Naive B cell (primary cell): ENCODE measurements at regions not wholly inside any gene's neighbourhood (a gene's known extent, or its start where the extent isn't known, plus 50 kb on each side); places are given as distances from the start of the nearest gene placed in this dataset.

Experiments used
- ATAC-seq, 2 donors: fragments of 150-1000 bp; cut with Tn5 transposase; 2 replicates each; pipeline ENCODE4 v1.10.0; 2021; ENCODE audit warnings: low read depth in 2 of 2, mild to moderate bottlenecking in 2 of 2, moderate library complexity in 2 of 2
- DNase-seq: peaks from one replicate; pipeline ENCODE4 v3.0.0; 2022
- H3K27ac Mint-ChIP-seq, 6 donors: one replicate each; pipeline ENCODE4 v1.8.0; 2020 to 2022; ENCODE audit warnings: mild to moderate bottlenecking in 6 of 6, mixed read lengths in 6 of 6, moderate library complexity in 5 of 6, inconsistent platforms in 2 of 6
- H3K27me3 Mint-ChIP-seq, 3 donors: one replicate each; pipeline ENCODE4 v1.8.0; 2021 to 2022; ENCODE audit warnings: mixed read lengths in 3 of 3, mild to moderate bottlenecking in 1 of 3
- H3K36me3 Mint-ChIP-seq, 2 donors: one replicate each; pipeline ENCODE4 v1.8.0; 2020 to 2022; ENCODE audit warnings: mixed read lengths in 2 of 2, inconsistent platforms in 1 of 2, mild to moderate bottlenecking in 1 of 2
- H3K4me1 Mint-ChIP-seq, 3 donors: one replicate each; pipeline ENCODE4 v1.8.0; 2020 to 2022; ENCODE audit warnings: mixed read lengths in 3 of 3, inconsistent platforms in 1 of 3, mild to moderate bottlenecking in 1 of 3, moderate library complexity in 1 of 3
- H3K4me3 Mint-ChIP-seq, 8 donors: one replicate each; pipeline ENCODE4 v1.8.0; 2020 to 2022; ENCODE audit warnings: mild to moderate bottlenecking in 8 of 8, mixed read lengths in 8 of 8, moderate library complexity in 8 of 8, inconsistent platforms in 2 of 8
- H3K9me3 Mint-ChIP-seq, 7 donors: one replicate each; pipeline ENCODE4 v1.8.0; 2020 to 2022; ENCODE audit warnings: mixed read lengths in 7 of 7, mild to moderate bottlenecking in 5 of 7, inconsistent platforms in 2 of 7, moderate library complexity in 1 of 7

DNA sequence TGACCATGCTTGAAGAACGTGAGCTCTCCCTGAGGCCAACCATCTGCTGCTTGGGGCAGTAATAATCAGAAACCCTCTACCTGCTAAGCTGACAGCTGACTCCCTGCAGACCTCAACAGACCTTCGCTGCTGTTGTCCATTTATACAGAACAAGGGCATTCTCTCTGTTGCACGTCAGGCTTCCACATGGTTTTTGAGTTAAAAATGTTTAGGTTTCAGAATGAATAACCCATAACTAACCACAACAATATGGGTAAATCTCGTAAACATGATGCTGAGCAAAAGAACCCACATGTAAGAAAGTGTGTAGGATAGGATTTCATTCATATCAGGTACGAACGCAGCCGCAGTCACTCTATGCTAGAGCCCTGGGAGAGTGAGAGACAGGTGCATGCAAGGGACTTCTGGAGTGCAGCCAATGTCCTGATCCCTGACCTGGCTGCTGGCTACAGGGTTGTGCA lies 348.5 kb downstream of the MED10 start:
- H3K27me3 Mint-ChIP-seq: no peaks in the 10 kb centered on the region
- no peak overlapping the region for H3K4me3 Mint-ChIP-seq
- H3K9me3 Mint-ChIP-seq: peaks cover 0 to 11% (median 2%) of the 10 kb centered on the region in 7 donors
- DNase-seq (no peak), ATAC-seq (no peak)
- peak overlapping the region in 1 of 6 donors; percentile 8 for H3K27ac Mint-ChIP-seq
- H3K36me3 Mint-ChIP-seq: no peaks in the 10 kb centered on the region
- no peaks in the 10 kb centered on the region for H3K4me1 Mint-ChIP-seq

GRCh38 chr5:6026766-6027406 lies 351.5 kb downstream of the MED10 start:
- no peak overlapping the region for H3K4me3 Mint-ChIP-seq
- ATAC-seq (no peak), DNase-seq (no peak)
- H3K27me3 Mint-ChIP-seq: no peaks in the 10 kb centered on the region
- no peaks in the 10 kb centered on the region for H3K4me1 Mint-ChIP-seq
- no peaks in the 10 kb centered on the region for H3K36me3 Mint-ChIP-seq
- H3K9me3 Mint-ChIP-seq: peaks cover 0 to 8% (median under 1%) of the 10 kb centered on the region in 7 donors
- no peak overlapping the region for H3K27ac Mint-ChIP-seq

DNA sequence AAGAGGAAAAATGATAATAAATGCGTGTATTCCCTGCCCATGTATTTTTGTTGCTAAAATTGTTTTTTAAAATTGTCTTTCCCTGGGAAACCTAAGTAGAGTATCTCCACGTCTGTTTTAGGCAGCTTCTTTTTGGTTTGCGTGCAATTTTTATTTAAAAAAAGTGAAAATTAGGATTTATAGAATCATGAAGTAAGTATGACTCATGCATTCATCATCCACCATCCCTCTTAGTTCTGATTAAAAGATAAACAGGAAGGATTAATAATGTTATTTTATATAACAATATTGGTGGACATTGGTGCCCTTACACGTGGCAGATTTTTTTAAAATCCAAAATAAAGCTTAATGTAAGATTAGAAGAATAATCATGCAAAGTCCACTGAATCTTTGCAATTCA lies 358.7 kb downstream of the MED10 start:
- H3K4me1 Mint-ChIP-seq: no peaks in the 10 kb centered on the region
- no peak for ATAC-seq
- no peaks in the 10 kb centered on the region for H3K9me3 Mint-ChIP-seq
- no peaks in the 10 kb centered on the region for H3K36me3 Mint-ChIP-seq
- DNase-seq: no peak
- no peak overlapping the region for H3K27ac Mint-ChIP-seq
- H3K4me3 Mint-ChIP-seq: no peak overlapping the region
- H3K27me3 Mint-ChIP-seq: no peaks in the 10 kb centered on the region

GRCh38 chr5:6013506-6013905 lies 364.8 kb downstream of the MED10 start:
- no peak overlapping the region for H3K27ac Mint-ChIP-seq
- no peaks in the 10 kb centered on the region for H3K4me1 Mint-ChIP-seq
- peaks cover 0 to 21% (median 6%) of the 10 kb centered on the region in 7 donors for H3K9me3 Mint-ChIP-seq
- H3K36me3 Mint-ChIP-seq: no peaks in the 10 kb centered on the region
- peaks cover 0 to 3% (median 0%) of the 10 kb centered on the region in 3 donors for H3K27me3 Mint-ChIP-seq
- DNase-seq: no peak
- ATAC-seq: no peak
- no peak overlapping the region for H3K4me3 Mint-ChIP-seq

GRCh38 chr5:6011199-6011598 lies 367.1 kb downstream of the MED10 start:
- Mint-ChIP-seq H3K4me1 (no peaks in the 10 kb centered on the region), H3K27ac (no peak overlapping the region), H3K4me3 (peak overlapping the region in 1 of 8 donors; percentile 71), H3K27me3 (peaks cover 0 to 3% (median 0%) of the 10 kb centered on the region in 3 donors), H3K36me3 (no peaks in the 10 kb centered on the region), H3K9me3 (peaks cover 0 to 21% (median 8%) of the 10 kb centered on the region in 7 donors)
- DNase-seq (no peak), ATAC-seq (no peak)

DNA sequence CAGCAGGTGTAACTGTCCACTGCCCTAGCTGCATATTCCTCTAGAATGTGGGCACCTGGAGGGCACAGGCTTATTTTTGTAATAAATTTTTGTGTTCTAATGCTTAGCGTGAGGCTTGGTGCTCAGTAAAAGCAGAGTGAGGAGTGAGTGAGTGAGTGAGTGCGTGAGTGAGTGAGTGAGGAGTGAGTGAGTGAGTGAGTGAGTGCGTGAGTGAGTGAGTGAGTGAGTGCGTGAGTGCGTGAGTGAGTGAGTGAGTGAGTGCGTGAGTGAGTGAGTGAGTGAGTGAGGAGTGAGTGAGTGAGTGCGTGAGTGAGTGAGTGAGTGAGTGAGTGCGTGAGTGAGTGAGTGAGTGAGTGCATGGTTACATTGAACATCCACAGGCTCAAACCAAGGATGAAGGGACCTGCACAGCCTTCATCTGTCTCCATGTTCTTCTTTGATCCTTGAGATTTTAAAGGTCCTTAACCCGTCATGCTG lies 371.5 kb downstream of the MED10 start:
- Mint-ChIP-seq H3K9me3 (peaks cover 0 to 9% (median 4%) of the 10 kb centered on the region in 7 donors), H3K4me1 (no peaks in the 10 kb centered on the region), H3K27me3 (peaks cover 0 to 7% (median 0%) of the 10 kb centered on the region in 3 donors), H3K27ac (no peak overlapping the region), H3K36me3 (no peaks in the 10 kb centered on the region), H3K4me3 (no peak overlapping the region)
- DNase-seq (no peak), ATAC-seq (no peak)

DNA sequence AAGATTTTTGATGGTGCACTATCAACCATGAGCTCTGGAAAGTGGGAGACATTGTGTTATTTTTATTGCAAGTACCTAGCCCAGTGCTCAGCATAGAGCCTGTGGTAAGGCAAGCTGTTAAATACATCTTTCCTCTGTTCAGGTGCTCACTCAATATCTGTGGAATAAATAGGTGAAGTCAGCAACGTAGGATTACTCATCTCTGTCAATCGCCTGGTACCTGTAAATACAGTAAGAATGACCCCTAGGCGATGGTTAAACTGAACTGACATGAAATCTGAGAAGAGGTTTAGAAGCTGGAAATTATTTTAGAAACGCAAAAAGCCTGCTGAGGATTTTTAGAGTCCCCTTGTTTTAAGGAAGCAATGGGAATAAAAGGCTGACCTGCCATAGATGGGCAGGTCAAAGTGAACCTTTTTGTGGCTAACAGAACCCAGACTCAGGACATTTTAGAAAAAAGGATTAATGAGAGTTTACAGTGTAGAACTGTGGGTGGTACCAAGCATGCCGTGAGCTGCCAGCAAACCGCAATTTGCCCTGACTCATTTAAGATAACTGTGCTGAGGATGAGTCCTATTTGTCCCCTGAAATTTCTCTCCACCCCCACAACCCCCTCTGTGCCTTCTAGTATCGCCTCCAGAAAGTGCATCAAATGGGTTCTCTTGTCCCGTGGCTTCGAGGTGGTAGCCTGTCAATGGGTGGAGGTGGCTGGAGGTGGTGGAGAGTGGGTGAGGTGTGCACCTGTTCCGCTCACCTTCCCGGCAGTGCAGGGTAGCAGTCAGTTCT lies 375.1 kb downstream of the MED10 start:
- no peaks in the 10 kb centered on the region for H3K4me1 Mint-ChIP-seq

GRCh38 chr5:6000867-6001266 lies 377.5 kb downstream of the MED10 start:
- Mint-ChIP-seq H3K4me1 (no peaks in the 10 kb centered on the region), H3K4me3 (no peak overlapping the region), H3K36me3 (no peaks in the 10 kb centered on the region), H3K27me3 (peaks cover 0 to 8% (median 5%) of the 10 kb centered on the region in 3 donors), H3K27ac (no peak overlapping the region), H3K9me3 (peaks cover 0 to 16% (median 9%) of the 10 kb centered on the region in 7 donors)
- ATAC-seq: no peak
- no peak for DNase-seq

More for the DNA sequence above, 375.1 kb downstream of the MED10 start:
- H3K27me3 Mint-ChIP-seq: peaks cover 0 to 8% (median 5%) of the 10 kb centered on the region in 3 donors
- H3K4me3 Mint-ChIP-seq: no peak overlapping the region
- DNase-seq (no peak), ATAC-seq (no peak)
- H3K9me3 Mint-ChIP-seq: peaks cover 0 to 8% (median 0%) of the 10 kb centered on the region in 7 donors
- no peak overlapping the region for H3K27ac Mint-ChIP-seq
- H3K36me3 Mint-ChIP-seq: no peaks in the 10 kb centered on the region

GRCh38 chr5:5995819-5996218 lies 382.5 kb downstream of the MED10 start:
- no peak overlapping the region for H3K27ac Mint-ChIP-seq
- ATAC-seq: no peak
- H3K9me3 Mint-ChIP-seq: peaks cover 20 to 61% (median 35%) of the 10 kb centered on the region in 7 donors
- H3K4me1 Mint-ChIP-seq: no peaks in the 10 kb centered on the region
- no peaks in the 10 kb centered on the region for H3K36me3 Mint-ChIP-seq
- no peak overlapping the region for H3K4me3 Mint-ChIP-seq
- no peak for DNase-seq
- peaks cover 0 to under 1% (median 0%) of the 10 kb centered on the region in 3 donors for H3K27me3 Mint-ChIP-seq

- Mint-ChIP-seq H3K36me3 (no peaks in the 10 kb centered on the region), H3K27ac (no peak overlapping the region), H3K4me3 (no peak overlapping the region), H3K9me3 (peaks cover 3 to 12% (median 4%) of the 10 kb centered on the region in 7 donors), H3K27me3 (no peaks in the 10 kb centered on the region), H3K4me1 (no peaks in the 10 kb centered on the region)
- ATAC-seq (no peak), DNase-seq (no peak)
Measured at GRCh38 chr5:5986492-5987178, 391.7 kb downstream of the MED10 start.

GRCh38 chr5:5985332-5985731 lies 393.0 kb downstream of the MED10 start:
- Mint-ChIP-seq H3K27me3 (peaks cover 0 to 2% (median 0%) of the 10 kb centered on the region in 3 donors), H3K36me3 (no peaks in the 10 kb centered on the region), H3K9me3 (peaks cover 0 to 7% (median 2%) of the 10 kb centered on the region in 7 donors), H3K27ac (no peak overlapping the region), H3K4me3 (no peak overlapping the region), H3K4me1 (no peaks in the 10 kb centered on the region)
- DNase-seq: no peak
- no peak for ATAC-seq

DNA sequence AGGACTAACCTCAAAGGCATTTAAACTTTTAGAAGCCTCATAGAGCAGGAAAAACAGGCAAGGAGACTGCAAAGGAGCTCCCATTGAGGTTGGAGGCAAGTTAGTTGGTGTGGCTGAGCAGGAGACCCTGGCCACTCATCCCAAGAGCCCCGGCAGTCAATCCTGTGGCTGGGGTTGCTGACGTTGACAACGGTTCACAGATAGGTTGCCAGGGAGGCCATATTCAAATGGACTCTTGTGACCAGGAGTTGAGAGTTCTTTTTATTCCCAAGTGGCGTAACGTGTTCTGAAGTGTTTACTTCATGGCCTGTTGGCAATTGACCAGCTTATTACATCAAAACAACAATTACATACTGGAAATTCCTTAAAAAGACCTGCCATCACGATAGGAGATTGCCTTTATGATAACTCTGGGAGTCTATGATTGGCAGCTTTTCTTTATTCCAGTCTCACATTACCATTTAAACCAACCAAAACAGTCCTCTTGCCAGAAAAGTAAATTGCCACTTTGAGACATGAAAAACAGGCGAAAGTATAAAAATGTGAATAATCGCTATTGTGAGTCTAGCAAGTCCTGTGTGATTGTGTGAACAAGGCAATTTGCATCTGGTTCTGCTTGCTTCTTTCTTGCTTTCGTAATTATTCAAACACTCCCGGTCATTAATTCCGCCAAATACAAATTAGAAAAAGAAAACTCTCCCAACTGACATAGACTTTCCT lies 394.9 kb downstream of the MED10 start:
- Mint-ChIP-seq H3K27me3 (peaks cover 0 to 11% (median 0%) of the 10 kb centered on the region in 3 donors), H3K4me1 (no peaks in the 10 kb centered on the region)

GRCh38 chr5:5981562-5981961 lies 396.8 kb downstream of the MED10 start:
- DNase-seq (no peak), ATAC-seq (no peak)
- H3K4me1 Mint-ChIP-seq: no peaks in the 10 kb centered on the region
- peaks cover 0 to 12% (median 2%) of the 10 kb centered on the region in 7 donors for H3K9me3 Mint-ChIP-seq
- no peak overlapping the region for H3K4me3 Mint-ChIP-seq
- no peak overlapping the region for H3K27ac Mint-ChIP-seq
- peaks cover 0 to 17% (median 0%) of the 10 kb centered on the region in 3 donors for H3K27me3 Mint-ChIP-seq
- H3K36me3 Mint-ChIP-seq: no peaks in the 10 kb centered on the region

More for the DNA sequence above, 394.9 kb downstream of the MED10 start:
- peaks cover 0 to 5% (median 2%) of the 10 kb centered on the region in 7 donors for H3K9me3 Mint-ChIP-seq
- ATAC-seq: no peak
- no peak overlapping the region for H3K27ac Mint-ChIP-seq
- no peak for DNase-seq
- no peaks in the 10 kb centered on the region for H3K36me3 Mint-ChIP-seq
- no peak overlapping the region for H3K4me3 Mint-ChIP-seq
